PFSK-1 (cell line): ENCODE measurements at regions not wholly inside any gene's neighbourhood (a gene's known extent, or its start where the extent isn't known, plus 50 kb on each side); places are given as distances from the start of the nearest gene placed in this dataset.

Experiments
- FOXP2 ChIP-seq: optimal IDR thresholded peaks from 2 replicates; pipeline ENCODE3; 2011; ENCODE audit warnings: borderline replicate concordance, control low read depth, inconsistent platforms; ENCODE audit not compliant: insufficient read depth; ENCODE audit errors: extremely low read length, extremely low read depth
- POLR2AphosphoS5 ChIP-seq: IDR thresholded peaks from 2 replicates; pipeline ENCODE4 v1.6.1; 2012; ENCODE audit warnings: low read depth, mild to moderate bottlenecking, control low read depth, low read length, moderate library complexity
- TAF1 ChIP-seq: IDR thresholded peaks from 2 replicates; pipeline ENCODE4 v1.6.1; 2012; ENCODE audit warnings: low read length, control low read depth, borderline replicate concordance; ENCODE audit not compliant: insufficient read depth
- TF ChIP-seq, protein P1 (sequence below), 2 experiments: IDR thresholded peaks; 2 replicates each; pipeline versions ENCODE4 v1.6.1 to v1.8.0; 2011 to 2012; ENCODE audit warnings: low read depth in 2 of 2, low read length in 2 of 2, control low read depth in 1 of 2, inconsistent platforms in 1 of 2, mild to moderate bottlenecking in 1 of 2, moderate library complexity in 1 of 2; ENCODE audit not compliant: insufficient read depth in 1 of 2

DNA sequence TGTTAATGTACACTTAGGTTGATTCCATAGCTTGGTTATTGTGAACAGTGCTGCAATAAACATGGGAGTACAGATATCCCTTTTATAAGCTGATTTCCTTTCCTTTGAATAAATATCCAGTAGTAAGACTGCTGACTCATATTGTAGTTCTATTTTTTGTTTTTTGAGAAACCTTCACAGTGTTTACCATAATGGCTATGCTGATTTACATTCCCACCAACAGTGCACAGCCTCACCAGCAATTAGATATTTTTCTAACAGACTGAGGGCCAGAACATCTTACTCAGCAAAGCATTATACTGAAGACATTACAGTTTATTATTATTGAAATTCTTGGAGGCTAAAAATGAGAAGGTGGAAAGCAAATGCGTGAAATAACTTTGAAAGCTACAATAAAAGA, 187.3 kb upstream of the HEY2 start:
- TF ChIP-seq, protein P1, sequence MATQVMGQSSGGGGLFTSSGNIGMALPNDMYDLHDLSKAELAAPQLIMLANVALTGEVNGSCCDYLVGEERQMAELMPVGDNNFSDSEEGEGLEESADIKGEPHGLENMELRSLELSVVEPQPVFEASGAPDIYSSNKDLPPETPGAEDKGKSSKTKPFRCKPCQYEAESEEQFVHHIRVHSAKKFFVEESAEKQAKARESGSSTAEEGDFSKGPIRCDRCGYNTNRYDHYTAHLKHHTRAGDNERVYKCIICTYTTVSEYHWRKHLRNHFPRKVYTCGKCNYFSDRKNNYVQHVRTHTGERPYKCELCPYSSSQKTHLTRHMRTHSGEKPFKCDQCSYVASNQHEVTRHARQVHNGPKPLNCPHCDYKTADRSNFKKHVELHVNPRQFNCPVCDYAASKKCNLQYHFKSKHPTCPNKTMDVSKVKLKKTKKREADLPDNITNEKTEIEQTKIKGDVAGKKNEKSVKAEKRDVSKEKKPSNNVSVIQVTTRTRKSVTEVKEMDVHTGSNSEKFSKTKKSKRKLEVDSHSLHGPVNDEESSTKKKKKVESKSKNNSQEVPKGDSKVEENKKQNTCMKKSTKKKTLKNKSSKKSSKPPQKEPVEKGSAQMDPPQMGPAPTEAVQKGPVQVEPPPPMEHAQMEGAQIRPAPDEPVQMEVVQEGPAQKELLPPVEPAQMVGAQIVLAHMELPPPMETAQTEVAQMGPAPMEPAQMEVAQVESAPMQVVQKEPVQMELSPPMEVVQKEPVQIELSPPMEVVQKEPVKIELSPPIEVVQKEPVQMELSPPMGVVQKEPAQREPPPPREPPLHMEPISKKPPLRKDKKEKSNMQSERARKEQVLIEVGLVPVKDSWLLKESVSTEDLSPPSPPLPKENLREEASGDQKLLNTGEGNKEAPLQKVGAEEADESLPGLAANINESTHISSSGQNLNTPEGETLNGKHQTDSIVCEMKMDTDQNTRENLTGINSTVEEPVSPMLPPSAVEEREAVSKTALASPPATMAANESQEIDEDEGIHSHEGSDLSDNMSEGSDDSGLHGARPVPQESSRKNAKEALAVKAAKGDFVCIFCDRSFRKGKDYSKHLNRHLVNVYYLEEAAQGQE (IDR thresholded peaks at IDR 0.05; ENCODE audit: insufficient read depth in 1 of 2, low read depth in 2 of 2, low read length in 2 of 2): no peak
- TF ChIP-seq POLR2AphosphoS5: no peak
- no peak for TF ChIP-seq TAF1
- TF ChIP-seq FOXP2: no peak
